HL-60 (cell line): ENCODE measurements at regions not wholly inside any gene's neighbourhood (a gene's known extent, or its start where the extent isn't known, plus 50 kb on each side); places are given as distances from the start of the nearest gene placed in this dataset.

Experiments used
- DNase-seq, 2 experiments: peaks; one replicate each; pipeline ENCODE4 v3.0.0-alpha.2; 2010 to 2020; ENCODE audit warnings: low read depth in 1 of 2, low spot score in 1 of 2
- H3K27ac ChIP-seq: fragments of 250-450 bp; sonication (Bioruptor Pico); replicated peaks from 2 replicates; pipeline ENCODE4 v1.5.1; 2020; ENCODE audit warnings: mild to moderate bottlenecking, moderate library complexity
- H3K27me3 ChIP-seq: fragments of 250-450 bp; sonication (Bioruptor Pico); 2 replicates; pipeline ENCODE4 v1.5.1; 2021; ENCODE audit warnings: mild to moderate bottlenecking, moderate library complexity; ENCODE audit not compliant: insufficient read depth, poor library complexity, severe bottlenecking
- H3K4me3 ChIP-seq: replicated peaks from 2 replicates; pipeline ENCODE4 v1.5.1; 2011; ENCODE audit warnings: mild to moderate bottlenecking, control low read depth, low read length; ENCODE audit not compliant: insufficient read depth
- CTCF ChIP-seq: IDR thresholded peaks from one replicate; pipeline ENCODE4 v1.5.1; 2011; ENCODE audit warnings: low read length, control low read depth, inconsistent platforms; ENCODE audit not compliant: insufficient read depth
- GABPA ChIP-seq: IDR thresholded peaks from 2 replicates; pipeline ENCODE4 v1.6.1; 2012; ENCODE audit warnings: low read depth
- POLR2AphosphoS5 ChIP-seq: IDR thresholded peaks from 2 replicates; pipeline ENCODE4 v1.6.1; 2012; ENCODE audit warnings: low read depth
- SPI1 ChIP-seq: IDR thresholded peaks from 2 replicates; pipeline ENCODE4 v1.6.1; 2012; ENCODE audit warnings: low read depth, mild to moderate bottlenecking, borderline replicate concordance
- TF ChIP-seq, protein P1 (sequence below): IDR thresholded peaks from 2 replicates; pipeline ENCODE4 v1.6.1; 2012; ENCODE audit warnings: low read depth; ENCODE audit not compliant: insufficient replicate concordance

DNA sequence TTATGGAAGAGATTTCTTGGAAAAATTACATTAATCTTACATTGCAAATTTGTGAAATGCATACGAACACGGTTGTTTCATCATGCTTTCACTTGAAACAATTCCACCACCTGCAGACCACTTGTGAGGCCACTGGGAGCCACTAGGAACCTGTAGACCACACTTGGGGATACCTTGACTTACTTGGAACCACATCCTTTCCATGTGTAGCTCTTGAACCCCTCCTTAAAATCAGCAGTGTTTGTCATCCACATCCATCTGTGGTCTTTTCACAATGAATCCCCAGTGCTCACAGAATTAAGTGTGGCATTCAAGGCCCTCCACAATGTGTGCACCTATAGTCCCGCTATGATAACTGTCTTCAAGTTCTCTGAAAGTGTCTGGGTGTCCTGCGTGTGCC lies 350.9 kb downstream of the MYCN start:
- H3K27me3 ChIP-seq = no peaks in the 10 kb centered on the region
- no peak overlapping the region for H3K4me3 ChIP-seq
- TF ChIP-seq SPI1 = no peak
- no peak for TF ChIP-seq GABPA
- TF ChIP-seq CTCF = no peak
- no peak for TF ChIP-seq POLR2AphosphoS5
- TF ChIP-seq, protein P1, sequence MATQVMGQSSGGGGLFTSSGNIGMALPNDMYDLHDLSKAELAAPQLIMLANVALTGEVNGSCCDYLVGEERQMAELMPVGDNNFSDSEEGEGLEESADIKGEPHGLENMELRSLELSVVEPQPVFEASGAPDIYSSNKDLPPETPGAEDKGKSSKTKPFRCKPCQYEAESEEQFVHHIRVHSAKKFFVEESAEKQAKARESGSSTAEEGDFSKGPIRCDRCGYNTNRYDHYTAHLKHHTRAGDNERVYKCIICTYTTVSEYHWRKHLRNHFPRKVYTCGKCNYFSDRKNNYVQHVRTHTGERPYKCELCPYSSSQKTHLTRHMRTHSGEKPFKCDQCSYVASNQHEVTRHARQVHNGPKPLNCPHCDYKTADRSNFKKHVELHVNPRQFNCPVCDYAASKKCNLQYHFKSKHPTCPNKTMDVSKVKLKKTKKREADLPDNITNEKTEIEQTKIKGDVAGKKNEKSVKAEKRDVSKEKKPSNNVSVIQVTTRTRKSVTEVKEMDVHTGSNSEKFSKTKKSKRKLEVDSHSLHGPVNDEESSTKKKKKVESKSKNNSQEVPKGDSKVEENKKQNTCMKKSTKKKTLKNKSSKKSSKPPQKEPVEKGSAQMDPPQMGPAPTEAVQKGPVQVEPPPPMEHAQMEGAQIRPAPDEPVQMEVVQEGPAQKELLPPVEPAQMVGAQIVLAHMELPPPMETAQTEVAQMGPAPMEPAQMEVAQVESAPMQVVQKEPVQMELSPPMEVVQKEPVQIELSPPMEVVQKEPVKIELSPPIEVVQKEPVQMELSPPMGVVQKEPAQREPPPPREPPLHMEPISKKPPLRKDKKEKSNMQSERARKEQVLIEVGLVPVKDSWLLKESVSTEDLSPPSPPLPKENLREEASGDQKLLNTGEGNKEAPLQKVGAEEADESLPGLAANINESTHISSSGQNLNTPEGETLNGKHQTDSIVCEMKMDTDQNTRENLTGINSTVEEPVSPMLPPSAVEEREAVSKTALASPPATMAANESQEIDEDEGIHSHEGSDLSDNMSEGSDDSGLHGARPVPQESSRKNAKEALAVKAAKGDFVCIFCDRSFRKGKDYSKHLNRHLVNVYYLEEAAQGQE = no peak
- no peak overlapping the region for H3K27ac ChIP-seq
- no peak for DNase-seq

- Histone ChIP-seq H3K4me3 (no peak overlapping the region), H3K27me3 (no peaks in the 10 kb centered on the region), H3K27ac (no peak overlapping the region)
- TF ChIP-seq SPI1 (no peak), CTCF (no peak), POLR2AphosphoS5 (no peak), GABPA (no peak)
- TF ChIP-seq, protein P1 = no peak
- no peak for DNase-seq
Observed at GRCh38 chr2:16290311-16291020, 350.1 kb downstream of the MYCN start.

DNA sequence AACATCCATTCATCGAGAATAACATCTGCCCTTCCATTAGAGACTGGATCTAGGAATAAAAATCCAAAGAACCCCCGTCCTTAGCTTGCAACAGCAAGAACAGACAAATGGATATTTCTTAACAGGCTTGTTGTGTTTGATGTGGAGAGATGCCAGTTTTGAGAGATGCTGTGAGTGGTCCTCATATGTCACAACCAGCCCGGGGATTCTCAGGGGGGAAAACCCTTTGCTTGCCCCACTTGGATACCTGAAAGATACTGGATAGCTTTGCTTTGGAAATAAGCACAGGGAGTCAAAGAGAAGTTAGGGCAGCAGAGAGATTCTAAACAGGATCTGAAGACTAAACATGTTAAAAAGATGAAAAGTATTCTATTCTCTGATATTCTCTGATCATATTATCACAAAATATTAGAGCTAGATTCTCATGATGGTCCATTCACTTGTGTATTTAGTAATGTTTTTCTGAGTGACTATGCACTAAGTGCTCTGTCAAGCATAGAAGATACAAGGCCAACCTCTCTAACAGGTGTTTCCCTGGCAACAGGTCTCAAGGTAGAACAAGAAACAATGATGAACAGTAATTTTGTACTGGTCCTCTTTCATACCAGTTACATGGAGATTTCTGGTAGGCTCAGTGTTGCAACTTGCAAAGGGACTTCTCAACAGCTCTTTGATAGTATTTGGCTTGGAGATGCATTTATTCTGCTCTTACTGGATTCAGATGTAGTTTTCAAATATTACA lies 348.2 kb downstream of the MYCN start:
- Histone ChIP-seq H3K27me3 (no peaks in the 10 kb centered on the region), H3K4me3 (no peak overlapping the region), H3K27ac (no peak overlapping the region)
- TF ChIP-seq POLR2AphosphoS5 (no peak), CTCF (no peak), SPI1 (no peak), GABPA (no peak)
- TF ChIP-seq, protein P1 = no peak
- no peak for DNase-seq
